BJ (cell line): ENCODE measurements at regions not wholly inside any gene's neighbourhood (a gene's known extent, or its start where the extent isn't known, plus 50 kb on each side); places are given as distances from the start of the nearest gene placed in this dataset.

ENCODE experiments used
- CTCF ChIA-PET: fragments of 350-600 bp; formaldehyde crosslinking; extraction: SDS; loops from one replicate; lab custom pipeline; 2021; ENCODE audit warnings: antibody characterized with exemption, inconsistent platforms; lab: Yijun Ruan, JAX
- POLR2A ChIA-PET: fragments of 300-600 bp; sonication (Branson Sonifier 250); formaldehyde crosslinking; extraction: SDS; loops from one replicate; lab custom pipeline; 2021; ENCODE audit warnings: antibody characterized with exemption; lab: Charles Lee
- DNase-seq: peaks from one replicate; pipeline ENCODE4 v3.0.0-alpha.2; 2011; ENCODE audit warnings: low read depth
- H3K27me3 ChIP-seq: 2 replicates; pipeline ENCODE4 v1.6.0; 2011; ENCODE audit warnings: low read length; ENCODE audit not compliant: control insufficient read depth, insufficient read depth
- H3K36me3 ChIP-seq: 2 replicates; pipeline ENCODE4 v1.5.1; 2011; ENCODE audit warnings: low read length; ENCODE audit not compliant: control insufficient read depth, insufficient read depth
- H3K4me3 ChIP-seq: 2 replicates; pipeline ENCODE4 v1.5.1; 2011; ENCODE audit warnings: low read depth, mild to moderate bottlenecking, control low read depth, low read length
- TF ChIP-seq, protein P1 (sequence below): IDR thresholded peaks from 2 replicates; pipeline ENCODE4 v1.5.1; 2011; ENCODE audit warnings: low read depth, mild to moderate bottlenecking, control low read depth, inconsistent platforms, low read length, moderate library complexity; ENCODE audit not compliant: insufficient read depth

DNA sequence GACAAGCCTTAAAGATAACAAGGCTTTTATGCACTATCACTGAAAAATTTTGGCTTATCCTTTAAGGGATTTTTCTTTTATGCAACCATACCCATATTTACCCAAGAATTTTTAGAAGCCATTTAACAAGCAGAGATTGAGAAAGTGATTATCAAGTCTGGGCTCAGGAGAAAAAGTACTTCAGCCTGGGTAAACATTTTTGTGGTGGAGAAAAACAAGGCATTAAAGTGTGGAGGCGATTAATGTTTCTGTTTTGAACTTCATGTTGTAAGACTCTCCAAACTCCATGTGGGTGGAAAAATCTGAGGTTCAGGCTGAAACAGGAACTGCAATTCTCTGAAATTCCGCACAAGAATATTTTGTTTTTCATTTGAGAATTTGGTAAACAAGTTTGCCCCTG is 260.4 kb upstream of the KCNMB2 start:
- ChIA-PET CTCF (interaction anchor here (0.6 to 1.2 kb wide), 2 partner anchors 130 to 178 kb away, joined by 3 read pairs; no protein-coding TSS in a partner anchor), POLR2A (no interaction called here)
- Histone ChIP-seq H3K4me3 (no peak overlapping the region), H3K27me3 (no peaks in the 10 kb centered on the region), H3K36me3 (no peaks in the 10 kb centered on the region)
- peak; percentile 66 for DNase-seq
- TF ChIP-seq, protein P1, sequence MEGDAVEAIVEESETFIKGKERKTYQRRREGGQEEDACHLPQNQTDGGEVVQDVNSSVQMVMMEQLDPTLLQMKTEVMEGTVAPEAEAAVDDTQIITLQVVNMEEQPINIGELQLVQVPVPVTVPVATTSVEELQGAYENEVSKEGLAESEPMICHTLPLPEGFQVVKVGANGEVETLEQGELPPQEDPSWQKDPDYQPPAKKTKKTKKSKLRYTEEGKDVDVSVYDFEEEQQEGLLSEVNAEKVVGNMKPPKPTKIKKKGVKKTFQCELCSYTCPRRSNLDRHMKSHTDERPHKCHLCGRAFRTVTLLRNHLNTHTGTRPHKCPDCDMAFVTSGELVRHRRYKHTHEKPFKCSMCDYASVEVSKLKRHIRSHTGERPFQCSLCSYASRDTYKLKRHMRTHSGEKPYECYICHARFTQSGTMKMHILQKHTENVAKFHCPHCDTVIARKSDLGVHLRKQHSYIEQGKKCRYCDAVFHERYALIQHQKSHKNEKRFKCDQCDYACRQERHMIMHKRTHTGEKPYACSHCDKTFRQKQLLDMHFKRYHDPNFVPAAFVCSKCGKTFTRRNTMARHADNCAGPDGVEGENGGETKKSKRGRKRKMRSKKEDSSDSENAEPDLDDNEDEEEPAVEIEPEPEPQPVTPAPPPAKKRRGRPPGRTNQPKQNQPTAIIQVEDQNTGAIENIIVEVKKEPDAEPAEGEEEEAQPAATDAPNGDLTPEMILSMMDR: peak; percentile 30

GRCh38 chr3:178277605-178278004 is 258.6 kb upstream of the KCNMB2 start:
- H3K4me3 ChIP-seq: no peak overlapping the region
- ChIA-PET POLR2A (no interaction called here), CTCF (no interaction called here)
- no peaks in the 10 kb centered on the region for H3K27me3 ChIP-seq
- no peak for DNase-seq
- no peaks in the 10 kb centered on the region for H3K36me3 ChIP-seq
- TF ChIP-seq, protein P1: no peak

DNA sequence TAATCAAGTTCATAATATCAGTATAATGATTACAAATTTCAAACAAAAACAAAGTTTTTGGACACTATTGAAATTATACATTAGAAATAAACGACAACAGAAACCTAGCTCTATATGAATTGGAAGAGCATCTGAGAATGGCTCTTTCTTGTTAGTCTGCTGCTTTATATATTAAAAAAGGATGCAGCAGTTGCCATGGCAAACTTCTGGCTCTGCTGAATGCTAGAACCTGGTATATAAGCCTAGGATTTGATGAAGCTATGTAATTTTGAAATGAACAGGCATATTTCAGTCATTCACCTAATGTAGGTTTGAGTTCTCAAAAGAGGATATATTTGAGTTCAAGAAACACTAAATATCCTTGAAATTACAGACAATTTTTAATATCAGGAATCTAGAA is 252.7 kb upstream of the KCNMB2 start:
- ChIA-PET CTCF (no interaction called here), POLR2A (no interaction called here)
- TF ChIP-seq, protein P1: no peak
- Histone ChIP-seq H3K27me3 (no peaks in the 10 kb centered on the region), H3K36me3 (no peaks in the 10 kb centered on the region), H3K4me3 (no peak overlapping the region)
- no peak for DNase-seq

GRCh38 chr3:178284181-178284580 is 252.1 kb upstream of the KCNMB2 start:
- ChIA-PET POLR2A (no interaction called here), CTCF (no interaction called here)
- DNase-seq: no peak
- TF ChIP-seq, protein P1: no peak
- Histone ChIP-seq H3K36me3 (no peaks in the 10 kb centered on the region), H3K27me3 (no peaks in the 10 kb centered on the region), H3K4me3 (no peak overlapping the region)

GRCh38 chr3:178288074-178288473 is 248.2 kb upstream of the KCNMB2 start:
- Histone ChIP-seq H3K36me3 (no peaks in the 10 kb centered on the region), H3K4me3 (no peak overlapping the region), H3K27me3 (no peaks in the 10 kb centered on the region)
- TF ChIP-seq, protein P1: no peak
- POLR2A ChIA-PET: no interaction called here
- no peak for DNase-seq
- CTCF ChIA-PET: no interaction called here
